GM21447 (cell line): ENCODE measurements at regions not wholly inside any gene's neighbourhood (a gene's known extent, or its start where the extent isn't known, plus 50 kb on each side); places are given as distances from the start of the nearest gene placed in this dataset.
"Not testable (repeated sequence)": the region's sequence is repeated elsewhere in the genome, so short reads cannot be mapped to it uniquely, and the experiment has no call there.

Experiments used
- ATAC-seq: cut with Tn5 transposase; IDR thresholded peaks from one replicate; pipeline ENCODE4 v1.9.1; 2021; ENCODE audit not compliant: unreplicated experiment

DNA sequence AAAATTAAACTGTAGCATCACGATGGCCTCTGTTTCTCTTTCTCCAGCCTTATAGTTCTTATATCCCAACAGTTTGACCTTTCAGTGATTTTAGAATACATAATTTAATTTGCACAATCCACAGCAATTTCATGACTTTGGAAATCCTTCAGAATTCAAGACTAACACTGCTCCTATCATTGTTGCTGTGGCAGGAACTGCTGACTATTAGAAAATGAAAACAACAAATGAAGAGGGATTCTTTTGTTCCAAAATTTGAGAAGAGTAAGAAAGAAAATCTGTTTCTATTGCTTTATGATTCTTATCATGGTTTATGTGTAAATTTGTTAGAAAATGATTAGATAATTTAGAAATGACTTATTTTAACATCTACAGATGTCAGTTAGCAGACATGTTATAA, 604.0 kb upstream of the ADGRB3 start:
- no peak for ATAC-seq

DNA sequence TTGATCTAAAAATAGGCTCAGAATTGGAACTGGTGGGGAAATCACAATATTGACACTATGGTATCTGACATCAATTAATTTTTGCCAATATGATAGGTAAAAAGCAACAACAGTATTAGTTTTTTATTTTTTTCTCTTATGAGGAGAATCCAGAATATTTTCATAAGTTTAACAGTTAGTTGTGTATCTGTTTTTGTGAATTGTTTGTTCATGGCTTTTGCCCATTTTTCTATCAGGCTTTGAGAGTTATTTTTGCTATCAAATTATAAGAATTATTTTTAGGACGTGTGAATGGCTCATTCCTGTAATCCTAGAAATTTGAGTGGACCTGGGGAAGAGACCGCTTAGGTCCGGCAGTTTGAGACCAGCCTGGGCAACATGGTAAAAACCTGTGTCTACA, 608.6 kb upstream of the ADGRB3 start:
- ATAC-seq = no peak

DNA sequence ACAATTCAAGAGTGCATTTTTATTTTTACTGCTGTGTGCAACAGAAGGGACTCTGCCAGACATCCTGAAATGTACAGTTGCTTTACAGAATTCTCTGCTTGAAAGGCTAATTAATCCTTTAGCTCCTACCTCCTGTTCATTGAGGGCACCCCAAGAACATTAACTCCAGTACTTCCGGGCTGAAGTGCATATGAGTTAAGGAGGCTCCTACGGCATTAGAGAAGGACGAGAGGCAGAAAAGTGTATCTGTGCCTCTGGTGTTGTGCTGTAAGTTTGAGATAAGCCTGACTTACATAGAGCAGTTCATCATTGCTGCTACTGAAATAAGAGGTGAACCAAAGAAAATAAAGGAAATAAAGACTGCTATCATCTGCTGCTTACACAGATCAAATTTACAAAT, 609.3 kb upstream of the ADGRB3 start:
- ATAC-seq = no peak

DNA sequence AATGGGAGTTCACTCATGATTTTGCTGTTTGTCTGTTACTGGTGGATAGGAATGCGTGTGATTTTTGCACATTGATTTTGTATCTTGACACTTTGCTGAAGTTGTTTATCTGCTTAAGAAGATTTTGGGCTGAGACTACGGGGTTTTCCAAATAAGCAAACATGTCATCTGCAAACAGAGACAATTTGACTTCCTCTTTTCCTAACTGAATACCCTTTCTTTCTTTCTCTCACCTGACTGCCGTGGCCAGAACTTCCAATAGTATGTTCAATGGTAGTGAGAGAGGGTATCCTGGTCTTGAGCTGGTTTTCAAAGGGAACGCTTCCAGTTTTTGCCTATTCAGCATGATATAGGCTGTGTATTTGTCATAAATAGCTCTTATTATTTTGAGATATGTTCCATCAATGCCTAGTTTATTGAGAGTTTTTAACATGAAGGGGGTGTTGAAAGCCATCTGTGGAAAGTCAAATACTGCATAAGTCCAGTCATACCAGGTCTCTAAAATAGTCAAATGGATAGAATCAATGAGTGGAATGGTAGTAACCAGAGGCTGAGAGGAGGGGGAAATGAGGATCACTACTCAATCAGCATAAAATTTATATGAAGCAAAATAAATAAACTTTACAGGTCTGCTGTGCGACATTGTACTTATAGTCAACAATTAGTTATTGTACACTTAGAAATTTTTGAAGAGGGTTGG, 610.4 kb upstream of the ADGRB3 start:
- ATAC-seq = no peak

DNA sequence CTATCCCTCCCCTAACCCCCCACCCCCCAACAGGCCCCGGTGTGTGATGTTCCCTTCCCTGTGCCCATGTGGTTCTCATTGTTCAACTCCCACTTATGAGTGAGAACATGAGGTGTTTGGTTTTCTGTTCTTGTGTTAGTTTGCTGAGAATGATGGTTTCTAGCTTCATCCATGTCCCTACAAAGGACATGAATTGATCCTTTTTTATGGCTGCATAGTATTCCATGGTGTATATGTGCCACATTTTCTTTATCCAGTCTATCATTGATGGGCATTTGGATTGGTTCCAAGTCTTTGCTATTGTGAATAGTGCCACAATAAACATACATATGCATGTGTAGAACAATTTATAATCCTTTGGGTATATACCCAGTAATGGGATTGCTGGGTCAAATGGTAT, 612.1 kb upstream of the ADGRB3 start:
- ATAC-seq = not testable (repeated sequence)

DNA sequence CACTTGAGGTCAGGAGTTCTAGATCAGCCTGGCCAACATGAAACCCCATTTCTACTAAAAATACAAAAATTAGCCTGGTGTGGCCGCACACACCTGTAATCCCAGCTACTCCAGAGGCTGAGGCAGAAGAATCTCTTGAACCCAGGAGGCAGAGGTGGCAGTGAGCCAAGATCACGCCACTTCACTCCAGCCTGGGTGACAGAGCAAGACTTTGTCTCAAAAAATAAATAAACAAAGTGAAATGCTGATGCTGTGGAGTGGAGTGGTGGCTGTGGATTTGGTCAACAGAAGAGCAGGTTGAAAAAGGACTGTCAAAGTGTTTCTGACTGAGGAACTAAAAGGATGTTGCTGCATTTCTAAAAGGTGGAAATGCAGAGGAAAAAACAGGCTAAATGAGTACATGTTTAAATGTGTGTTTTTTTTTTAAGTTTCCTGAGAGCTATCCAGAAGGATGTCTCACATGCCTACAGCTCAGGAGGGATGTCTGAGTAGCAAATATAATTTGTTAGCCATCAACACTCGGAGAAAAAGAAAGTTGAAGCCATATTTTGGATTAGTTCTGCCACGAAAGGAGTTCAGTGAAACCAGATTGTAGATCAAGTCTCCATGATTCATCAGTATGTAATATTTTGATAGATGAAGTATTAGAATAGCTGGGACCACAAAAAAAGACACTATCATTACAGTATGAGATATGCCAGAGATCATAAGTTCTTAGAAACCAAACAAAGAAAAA, 621.1 kb upstream of the ADGRB3 start:
- ATAC-seq = no peak

DNA sequence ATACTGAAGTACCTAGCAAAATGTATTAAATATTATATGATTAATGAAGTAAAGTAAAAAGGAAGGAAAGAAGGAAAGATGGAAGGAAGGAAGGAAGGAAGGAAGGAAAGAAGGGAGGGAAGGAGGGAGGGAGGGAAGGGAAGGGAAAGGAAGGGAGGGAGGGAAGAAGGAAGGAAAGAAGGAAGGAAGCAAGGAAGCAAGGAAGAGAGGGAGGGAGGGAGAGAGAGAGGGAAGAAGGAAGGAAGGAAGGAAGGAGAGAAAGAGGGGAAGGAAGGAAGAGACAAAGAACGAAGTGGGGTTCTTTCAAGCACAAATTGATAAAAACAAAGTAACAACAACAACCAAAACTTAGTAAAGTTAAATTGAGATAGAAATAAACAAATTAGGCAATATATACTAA, 622.3 kb upstream of the ADGRB3 start:
- no peak for ATAC-seq

DNA sequence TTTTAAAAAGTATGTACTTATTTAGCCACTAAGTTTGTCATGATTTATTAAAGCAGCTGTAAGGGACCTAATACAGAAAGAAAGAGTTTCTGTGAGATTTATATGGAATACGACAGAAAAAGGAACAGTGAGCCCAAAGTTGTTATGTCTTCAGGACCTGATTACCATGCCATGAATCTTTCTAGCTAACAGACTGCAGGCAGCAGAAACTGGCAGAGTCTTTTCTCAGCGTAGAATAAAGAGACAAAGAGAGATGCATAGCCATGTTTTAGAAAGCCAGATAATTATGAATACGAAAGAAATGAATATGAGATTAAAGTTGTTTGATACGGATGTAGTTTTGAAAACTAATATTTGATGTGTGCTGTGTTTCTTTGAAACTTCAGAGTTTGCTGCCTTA, 624.1 kb upstream of the ADGRB3 start:
- ATAC-seq = no peak

DNA sequence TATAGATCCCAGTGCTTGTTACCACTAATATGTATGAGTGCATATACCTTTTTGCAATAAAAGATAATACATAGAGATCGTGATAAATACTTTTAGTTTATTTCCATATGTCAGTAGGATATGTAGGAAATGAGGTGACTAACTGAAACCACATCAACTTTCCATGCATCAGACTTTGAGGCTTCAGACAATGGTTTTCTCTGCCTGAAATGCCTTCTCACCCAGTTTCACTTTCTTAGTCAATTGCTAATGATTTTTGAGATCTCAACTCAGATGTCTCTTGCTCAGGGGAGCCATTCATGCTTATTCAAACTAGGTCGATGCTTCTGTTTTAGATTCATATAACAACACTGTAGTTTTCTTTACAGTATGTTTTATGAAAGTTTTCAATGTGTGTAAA, 626.6 kb upstream of the ADGRB3 start:
- no peak for ATAC-seq

DNA sequence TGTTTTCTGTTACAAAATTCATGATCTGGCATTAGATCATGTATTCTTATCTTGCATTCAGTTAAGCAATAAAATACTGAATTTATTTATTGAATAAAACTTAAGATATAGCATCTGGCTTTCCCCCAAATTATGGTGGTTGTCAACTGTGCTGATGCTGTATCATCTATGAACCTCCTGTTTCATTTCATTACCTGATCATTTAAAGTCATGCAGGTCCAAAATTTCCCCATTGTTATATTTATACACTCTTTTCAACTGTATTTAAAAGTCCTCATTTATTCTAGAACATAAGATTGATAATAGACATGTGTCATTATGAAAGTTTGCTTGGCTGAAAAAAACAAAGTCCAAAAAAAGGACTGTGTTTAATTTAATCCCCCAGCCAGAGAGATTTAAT, 627.4 kb upstream of the ADGRB3 start:
- no peak for ATAC-seq

DNA sequence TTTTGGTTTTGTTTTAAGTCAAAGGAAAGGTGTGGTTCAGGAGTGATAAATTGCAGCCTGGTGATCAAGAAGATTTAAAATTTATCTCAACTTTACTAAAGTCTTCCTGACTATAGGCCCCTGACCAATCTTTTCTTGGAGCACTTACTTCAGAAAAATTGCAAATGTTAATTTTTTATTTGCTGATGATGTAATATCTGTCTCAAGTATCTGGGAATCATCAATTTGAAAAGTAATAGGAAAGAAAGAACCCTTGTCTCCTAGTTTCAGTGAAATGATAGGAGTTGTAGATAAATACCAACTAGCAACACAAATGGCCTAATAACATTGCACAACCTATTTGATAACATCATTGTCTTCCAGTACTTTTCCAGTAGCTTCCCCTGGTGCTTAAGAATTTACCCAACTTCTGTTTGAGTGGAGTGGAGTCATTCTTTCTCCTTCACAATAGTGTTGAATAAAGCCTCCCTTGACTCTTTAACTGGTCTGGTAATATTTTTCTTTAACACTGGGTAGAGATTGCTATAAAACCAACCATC, 648.3 kb upstream of the ADGRB3 start:
- ATAC-seq = no peak

DNA sequence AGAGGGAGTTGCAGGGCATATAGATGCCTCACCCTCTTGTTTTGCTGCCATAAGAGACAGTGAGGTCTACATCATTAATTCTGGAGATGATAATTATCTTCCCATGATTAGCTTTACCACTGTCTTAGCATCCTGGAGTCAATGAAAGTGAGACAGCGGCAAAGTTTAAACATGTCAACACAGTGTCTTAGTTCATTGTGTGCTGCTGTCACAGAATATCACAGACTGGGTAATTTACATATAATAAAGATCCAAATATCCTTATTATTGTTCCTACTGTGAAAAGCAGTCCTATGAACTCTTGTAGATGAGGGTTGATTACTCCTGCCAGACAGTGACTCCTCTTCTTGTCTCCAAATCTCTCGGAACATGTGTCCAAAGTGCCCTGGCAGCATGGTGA, 658.6 kb upstream of the ADGRB3 start:
- ATAC-seq = no peak

DNA sequence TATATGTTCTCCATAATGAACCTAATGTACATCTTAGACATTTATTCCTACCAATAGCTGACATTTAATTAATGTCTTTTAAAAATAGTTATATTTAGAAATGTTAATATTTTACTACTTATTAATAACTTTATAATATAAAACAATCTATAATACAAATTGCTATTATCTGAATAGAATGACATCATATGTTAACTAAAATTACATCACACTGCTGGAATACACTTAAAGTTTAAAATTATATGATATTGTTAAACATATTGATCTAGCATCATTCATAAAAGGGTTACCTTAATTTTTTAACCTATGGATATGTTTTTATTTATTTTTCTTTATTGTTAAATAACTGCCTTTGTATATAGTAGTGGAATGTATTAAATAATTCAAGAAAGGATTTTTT, 660.2 kb upstream of the ADGRB3 start:
- no peak for ATAC-seq

DNA sequence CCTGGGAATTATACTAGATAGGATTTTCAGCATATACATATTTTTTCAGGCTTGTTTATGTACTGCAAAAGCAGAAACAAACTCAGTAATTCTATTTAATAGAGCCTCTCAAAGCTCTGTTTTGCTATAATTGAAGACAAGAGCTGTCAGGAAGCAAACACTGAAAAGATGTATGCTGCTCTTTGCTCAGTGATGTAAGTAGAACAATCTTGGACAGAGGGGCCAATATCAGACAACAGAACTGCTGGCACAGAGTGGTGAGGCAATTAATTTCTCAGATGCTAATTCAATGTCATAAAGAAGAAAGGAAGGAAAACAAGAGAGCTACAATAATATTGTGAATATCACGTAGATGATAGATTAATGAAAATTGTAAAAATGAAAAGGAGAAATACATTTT, 663.3 kb upstream of the ADGRB3 start:
- ATAC-seq = no peak

DNA sequence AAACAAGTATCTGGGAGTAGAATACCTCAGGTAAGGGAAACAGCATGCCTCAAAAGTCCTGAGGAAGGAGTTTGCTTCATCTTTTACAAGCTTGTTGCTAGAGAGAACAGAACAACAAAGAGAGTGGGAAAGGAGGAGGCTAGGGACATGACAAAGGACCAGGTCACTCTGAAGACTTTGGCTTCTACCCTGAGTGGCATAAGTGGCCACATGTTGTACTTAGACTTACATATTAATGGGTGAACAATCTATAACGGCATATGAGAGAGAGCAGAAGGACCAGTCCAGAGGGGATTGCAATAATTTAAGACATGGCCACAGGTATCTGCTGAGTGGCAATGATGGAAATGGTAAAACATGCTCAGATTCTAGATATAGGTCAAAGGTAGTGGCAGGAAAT, 668.3 kb upstream of the ADGRB3 start:
- ATAC-seq = no peak

DNA sequence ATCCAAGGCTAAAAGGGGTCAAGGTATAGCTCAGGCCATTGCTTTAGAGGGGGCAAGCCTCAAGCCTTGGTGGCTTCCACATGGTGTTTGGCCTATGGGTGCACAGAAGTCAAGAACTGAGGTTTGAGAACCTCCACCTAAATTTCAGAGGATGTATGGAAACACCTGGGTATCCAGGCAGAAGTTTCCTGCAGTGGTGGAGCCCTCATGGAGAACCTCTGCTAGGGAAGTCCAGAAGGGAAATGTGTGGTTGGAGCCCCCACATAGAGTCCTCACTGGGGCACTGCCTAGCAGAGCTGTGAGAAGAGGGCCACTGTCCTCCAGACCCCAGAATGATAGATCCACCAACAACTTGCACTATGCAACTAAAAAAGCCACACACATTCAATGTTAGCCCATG, 678.7 kb upstream of the ADGRB3 start:
- ATAC-seq = no peak

DNA sequence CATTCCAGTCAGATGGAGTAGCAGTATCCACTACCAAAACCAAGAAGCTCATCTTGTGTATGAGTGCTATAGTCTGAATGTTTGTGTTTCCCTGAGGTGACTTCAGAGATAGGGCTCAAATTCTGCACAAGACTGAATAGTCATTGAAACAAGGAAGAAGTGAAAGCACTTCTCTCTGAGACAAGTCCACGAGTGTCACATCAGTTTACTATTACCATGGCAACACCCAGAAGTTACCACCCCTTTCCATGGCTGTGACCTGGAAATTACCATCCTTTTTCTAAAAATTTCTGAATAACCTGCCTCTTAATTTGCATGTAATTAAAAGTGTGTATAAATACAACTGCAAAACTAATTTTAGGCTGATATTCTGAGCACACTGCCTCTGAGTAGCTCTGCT, 682.1 kb upstream of the ADGRB3 start:
- no peak for ATAC-seq

DNA sequence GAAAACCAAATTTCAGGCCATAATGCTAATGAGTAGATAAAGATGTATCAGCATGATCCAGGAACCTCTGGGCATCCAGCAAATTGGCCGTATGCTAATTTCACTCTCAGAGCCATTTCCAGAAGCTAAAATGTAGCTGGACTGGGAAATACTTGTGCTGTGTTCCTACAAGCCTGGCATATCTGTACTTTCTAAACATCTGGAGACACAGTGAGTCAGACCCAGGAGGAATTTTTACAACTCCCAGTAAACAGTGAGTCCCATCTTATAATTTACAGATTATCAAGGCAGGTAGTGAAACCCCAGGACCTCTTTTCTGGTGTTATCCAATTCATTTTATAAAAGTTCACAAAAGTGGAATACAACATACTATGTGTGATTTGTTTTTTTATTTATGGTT, 683.0 kb upstream of the ADGRB3 start:
- ATAC-seq = no peak

DNA sequence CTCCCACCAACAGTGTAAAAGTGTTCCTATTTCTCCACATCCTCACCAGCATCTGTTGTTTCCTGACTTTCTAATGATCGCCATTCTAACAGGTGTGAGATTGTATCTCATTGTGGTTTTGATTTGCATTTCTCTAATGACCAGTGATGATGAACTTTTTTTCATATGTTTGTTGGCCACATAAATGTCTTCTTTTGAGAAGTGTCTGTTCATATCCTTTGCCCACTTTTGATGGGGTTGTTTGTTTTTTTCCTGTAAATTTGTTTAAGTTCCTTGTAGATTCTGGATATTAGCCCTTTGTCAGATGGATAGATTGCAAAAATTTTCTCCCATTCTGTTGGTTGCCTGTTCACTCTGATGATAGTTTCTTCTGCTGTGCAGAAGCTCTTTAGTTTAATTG, 687.3 kb upstream of the ADGRB3 start:
- ATAC-seq = not testable (repeated sequence)

DNA sequence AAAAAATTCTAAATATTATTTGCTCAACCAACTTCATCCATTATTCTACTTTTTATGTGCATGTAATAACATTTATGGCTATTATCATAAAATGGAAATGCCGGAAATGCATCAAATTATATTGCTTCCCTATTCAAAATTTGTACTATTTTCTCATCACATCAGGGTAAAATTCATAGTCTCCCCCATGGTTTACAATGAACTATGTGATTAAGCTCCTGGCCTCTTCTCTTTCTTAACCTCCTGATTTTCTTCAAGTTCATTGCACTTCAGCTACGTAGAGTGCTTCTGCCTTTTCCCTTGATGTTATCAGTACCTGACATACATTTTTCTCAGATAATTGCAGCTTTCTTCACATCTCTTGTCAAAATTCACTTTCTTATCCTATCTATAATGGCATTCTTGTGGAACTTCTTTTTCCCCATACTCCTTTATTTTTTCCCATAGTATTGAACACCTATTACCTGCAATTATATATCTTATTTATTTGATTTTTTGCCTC, 699.1 kb upstream of the ADGRB3 start:
- no peak for ATAC-seq

DNA sequence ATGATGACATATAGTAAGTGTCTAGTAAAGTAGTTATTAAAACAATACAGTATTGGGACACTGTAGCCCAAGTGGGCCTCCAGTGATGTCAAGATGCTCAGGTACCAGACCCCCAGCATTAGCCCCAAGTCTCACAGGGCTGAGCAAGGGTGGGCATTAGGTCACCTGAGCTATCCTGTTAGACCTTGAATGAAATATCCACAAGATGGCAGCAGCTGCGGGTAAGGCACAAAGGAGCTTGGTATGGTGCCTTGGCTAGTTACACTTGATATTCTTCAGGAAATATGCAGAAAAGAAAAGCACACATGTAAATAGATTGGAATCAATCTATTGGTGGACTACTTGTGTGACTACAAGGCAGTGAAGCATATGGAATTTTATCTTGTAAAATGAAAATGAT, 701.8 kb upstream of the ADGRB3 start:
- no peak for ATAC-seq

DNA sequence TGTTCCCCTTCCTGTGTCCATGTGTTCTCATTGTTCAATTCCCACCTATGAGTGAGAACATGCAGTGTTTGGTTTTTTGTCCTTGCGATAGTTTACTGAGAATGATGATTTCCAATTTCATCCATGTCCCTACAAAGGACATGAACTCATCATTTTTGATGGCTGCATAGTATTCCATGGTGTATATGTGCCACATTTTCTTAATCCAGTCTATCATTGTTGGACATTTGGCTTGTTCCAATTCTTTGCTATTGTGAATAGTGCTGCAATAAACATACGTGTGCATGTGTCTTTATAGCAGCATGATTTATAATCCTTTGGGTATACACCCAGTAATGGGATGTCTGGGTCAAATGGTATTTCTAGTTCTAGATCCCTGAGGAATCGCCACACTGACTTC, 712.5 kb upstream of the ADGRB3 start:
- not testable (repeated sequence) for ATAC-seq
